OCI-LY3 (cell line): ENCODE measurements at regions not wholly inside any gene's neighbourhood (a gene's known extent, or its start where the extent isn't known, plus 50 kb on each side); places are given as distances from the start of the nearest gene placed in this dataset.

Experiments used
- H2AFZ ChIP-seq: fragments of 200-600, 300-600 bp; shearing (Covaris generic); 2 replicates; pipeline ENCODE4 v1.6.0; 2014; ENCODE audit warnings: antibody characterized with exemption, low read depth, low read length
- H3K27ac ChIP-seq: fragments of 200-600, 300-600 bp; sonication (generic); 2 replicates; pipeline ENCODE4 v1.5.1; 2014; ENCODE audit warnings: mild to moderate bottlenecking, low read length, moderate library complexity, mixed read lengths
- H3K27me3 ChIP-seq: fragments of 200-600, 300-600 bp; sonication (generic); 2 replicates; pipeline ENCODE4 v1.6.1; 2014; ENCODE audit warnings: low read depth, low read length, mixed read lengths
- H3K36me3 ChIP-seq: fragments of 200-600, 300-600 bp; sonication (generic); replicated peaks from 2 replicates; pipeline ENCODE3; 2014; ENCODE audit warnings: low read depth, low read length, mixed read lengths
- H3K4me1 ChIP-seq: fragments of 300-600, 200-600 bp; sonication (generic); 2 replicates; pipeline ENCODE4 v1.6.1; 2014; ENCODE audit warnings: low read length, mixed read lengths
- H3K4me2 ChIP-seq: fragments of 200-600, 300-600 bp; sonication (generic); 2 replicates; pipeline ENCODE4 v1.6.1; 2014; ENCODE audit warnings: low read length, mixed read lengths
- H3K4me3 ChIP-seq: fragments of 300-600, 200-600 bp; sonication (generic); 2 replicates; pipeline ENCODE4 v1.5.1; 2014; ENCODE audit warnings: antibody characterized with exemption, mild to moderate bottlenecking, low read length, moderate library complexity
- H3K79me2 ChIP-seq: fragments of 300-600, 200-600 bp; shearing (Covaris generic); 2 replicates; pipeline ENCODE4 v1.6.1; 2014; ENCODE audit warnings: mild to moderate bottlenecking, low read length, mixed read lengths
- H3K9ac ChIP-seq: fragments of 300-600, 200-600 bp; shearing (Covaris generic); 2 replicates; pipeline ENCODE4 v1.6.0; 2014; ENCODE audit warnings: mild to moderate bottlenecking, low read length, moderate library complexity
- H3K9me3 ChIP-seq: fragments of 200-600, 300-600 bp; shearing (Covaris generic); 2 replicates; pipeline ENCODE4 v1.6.1; 2014; ENCODE audit warnings: low read length, mixed read lengths; ENCODE audit not compliant: insufficient read depth
- H4K20me1 ChIP-seq: fragments of 200-600, 300-600 bp; sonication (generic); 2 replicates; pipeline ENCODE4 v1.6.1; 2016; ENCODE audit warnings: low read length, mixed read lengths; ENCODE audit not compliant: insufficient read depth
- CTCF ChIP-seq: fragments of 200-600, 300-600 bp; sonication (generic); IDR thresholded peaks from 2 replicates; pipeline ENCODE4 v1.5.1; 2014; ENCODE audit warnings: antibody characterized with exemption, low read length, low read depth
- EZH2phosphoT487 ChIP-seq: fragments of 200-600 bp; shearing (Covaris generic); IDR thresholded peaks from 2 replicates; pipeline ENCODE4 v1.6.1; 2018; ENCODE audit warnings: antibody characterized with exemption, mixed run types, low read depth

DNA sequence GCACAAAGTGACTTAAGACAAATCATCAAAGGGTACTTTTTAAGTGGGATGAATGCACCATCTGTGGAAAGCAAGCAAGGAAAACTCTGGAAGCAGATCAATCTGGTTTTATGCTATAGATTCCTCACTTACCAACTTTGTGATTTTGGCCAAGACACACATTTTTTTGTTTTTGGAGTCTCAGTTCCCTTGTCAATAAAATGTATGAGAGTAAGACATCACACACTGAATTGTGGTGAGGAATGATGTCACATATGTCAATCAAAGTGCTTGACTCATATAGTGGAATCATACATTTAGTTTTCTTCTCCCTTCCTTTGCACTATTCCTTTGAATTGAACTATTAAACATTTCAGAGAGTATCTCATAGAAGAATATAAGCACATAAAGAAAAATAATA, 620.5 kb upstream of the CITED2 start:
- H3K27ac ChIP-seq = no peak overlapping the region
- TF ChIP-seq CTCF = no peak
- no peak for TF ChIP-seq EZH2phosphoT487
- no peak overlapping the region for H3K4me2 ChIP-seq
- H3K4me3 ChIP-seq = no peak overlapping the region
- H3K4me1 ChIP-seq = peaks cover 7% of the 10 kb centered on the region
- H3K9me3 ChIP-seq = no peaks in the 10 kb centered on the region
- no peak overlapping the region for H2AFZ ChIP-seq
- H4K20me1 ChIP-seq = no peaks in the 10 kb centered on the region
- no peak overlapping the region for H3K9ac ChIP-seq
- no peaks in the 10 kb centered on the region for H3K27me3 ChIP-seq
- no peaks in the 10 kb centered on the region for H3K36me3 ChIP-seq
- H3K79me2 ChIP-seq = no peaks in the 10 kb centered on the region

DNA sequence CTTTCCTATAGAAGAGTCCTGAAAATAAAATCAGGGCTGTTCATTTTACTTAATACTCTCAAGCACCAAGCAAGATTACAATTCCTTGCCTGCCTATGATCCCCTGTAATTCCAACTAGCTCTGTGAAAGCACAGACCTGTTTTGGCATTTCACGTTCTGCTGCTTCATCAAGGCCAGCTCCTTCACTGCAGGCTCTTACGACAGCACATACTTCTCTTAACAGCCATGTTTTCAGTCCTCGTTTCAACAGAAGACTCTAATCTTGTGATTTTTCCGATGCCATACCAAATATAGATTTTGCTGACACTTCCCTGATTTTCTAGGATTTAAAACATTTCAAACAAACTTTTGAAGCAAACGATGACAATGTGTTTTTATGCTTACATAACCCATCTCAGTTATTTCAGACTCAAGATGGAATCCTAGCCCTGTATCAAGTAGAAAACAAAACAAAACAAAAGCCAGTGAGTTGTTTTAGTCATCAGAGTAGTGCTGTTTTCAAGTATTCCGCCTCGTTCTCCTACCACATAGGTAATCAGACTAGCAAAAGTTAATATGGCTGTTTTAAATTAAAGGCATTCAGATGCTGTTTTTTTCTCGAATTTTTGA, 616.5 kb upstream of the CITED2 start:
- no peaks in the 10 kb centered on the region for H4K20me1 ChIP-seq
- H3K27me3 ChIP-seq = no peaks in the 10 kb centered on the region
- no peak overlapping the region for H2AFZ ChIP-seq
- no peak overlapping the region for H3K4me2 ChIP-seq
- H3K27ac ChIP-seq = no peak overlapping the region
- H3K9me3 ChIP-seq = no peaks in the 10 kb centered on the region
- no peaks in the 10 kb centered on the region for H3K36me3 ChIP-seq
- peaks cover 2% of the 10 kb centered on the region for H3K4me1 ChIP-seq
- H3K9ac ChIP-seq = no peak overlapping the region
- TF ChIP-seq EZH2phosphoT487 = no peak
- no peak for TF ChIP-seq CTCF
- H3K79me2 ChIP-seq = no peaks in the 10 kb centered on the region
- H3K4me3 ChIP-seq = no peak overlapping the region

GRCh38 chr6:139990026-139990686, 615.7 kb upstream of the CITED2 start:
- Histone ChIP-seq H3K9me3 (no peaks in the 10 kb centered on the region), H3K79me2 (no peaks in the 10 kb centered on the region), H3K4me1 (no peaks in the 10 kb centered on the region), H3K27me3 (no peaks in the 10 kb centered on the region), H3K36me3 (no peaks in the 10 kb centered on the region), H3K4me3 (no peak overlapping the region), H3K9ac (no peak overlapping the region), H3K4me2 (no peak overlapping the region), H4K20me1 (no peaks in the 10 kb centered on the region), H2AFZ (no peak overlapping the region), H3K27ac (no peak overlapping the region)
- TF ChIP-seq EZH2phosphoT487 (no peak), CTCF (no peak)

- Histone ChIP-seq H3K27ac (no peak overlapping the region), H3K4me3 (no peak overlapping the region), H3K4me1 (no peaks in the 10 kb centered on the region), H4K20me1 (no peaks in the 10 kb centered on the region), H2AFZ (no peak overlapping the region), H3K79me2 (no peaks in the 10 kb centered on the region), H3K9me3 (no peaks in the 10 kb centered on the region), H3K4me2 (no peak overlapping the region), H3K9ac (no peak overlapping the region), H3K27me3 (no peaks in the 10 kb centered on the region), H3K36me3 (no peaks in the 10 kb centered on the region)
- TF ChIP-seq EZH2phosphoT487 (no peak), CTCF (no peak)
Observed at GRCh38 chr6:139988685-139989084, 614.2 kb upstream of the CITED2 start.
